ENCODE measurements at regions not wholly inside any gene's neighbourhood (a gene's known extent, or its start where the extent isn't known, plus 50 kb on each side); places are given as distances from the start of the nearest gene placed in this dataset.

GRCh38 chr2:9696731-9697130 is 65.9 kb upstream of the YWHAQ start:
- ATAC-seq: no peak
- intact Hi-C loops (cut with DNase I, micrococcal nuclease): no loop called here
- Histone ChIP-seq H3K36me3 (ENCODE audit: low read depth) (no peaks in the 10 kb centered on the region), H3K4me3 (no peak overlapping the region), H3K4me1 (ENCODE audit: low read depth) (no peaks in the 10 kb centered on the region), H3K9me3 (no peaks in the 10 kb centered on the region)
- TF ChIP-seq CTCF (IDR thresholded peaks at IDR 0.05): no peak
- no peak for DNase-seq

GRCh38 chr2:9697909-9698308 is 67.1 kb upstream of the YWHAQ start:
- ATAC-seq (no peak), DNase-seq (no peak)
- Histone ChIP-seq H3K4me3 (no peak overlapping the region), H3K4me1 (ENCODE audit: low read depth) (no peaks in the 10 kb centered on the region), H3K9me3 (no peaks in the 10 kb centered on the region), H3K36me3 (ENCODE audit: low read depth) (no peaks in the 10 kb centered on the region)
- TF ChIP-seq CTCF (IDR thresholded peaks at IDR 0.05): no peak
- intact Hi-C loops (cut with DNase I, micrococcal nuclease): no loop called here

- no peak for TF ChIP-seq CTCF (IDR thresholded peaks at IDR 0.05)
- DNase-seq: no peak
- H3K36me3 ChIP-seq (ENCODE audit: low read depth): no peaks in the 10 kb centered on the region
- H3K9me3 ChIP-seq: no peaks in the 10 kb centered on the region
- no peak overlapping the region for H3K4me3 ChIP-seq
- H3K4me1 ChIP-seq (ENCODE audit: low read depth): no peaks in the 10 kb centered on the region
- intact Hi-C loops (cut with DNase I, micrococcal nuclease): no loop called here
- no peak for ATAC-seq
These were observed 68.6 kb upstream of the YWHAQ start for GRCh38 chr2:9699139-9700108.

- no peak for ATAC-seq
- Histone ChIP-seq H3K9me3 (no peaks in the 10 kb centered on the region), H3K36me3 (ENCODE audit: low read depth) (no peaks in the 10 kb centered on the region), H3K4me3 (no peak overlapping the region), H3K4me1 (ENCODE audit: low read depth) (no peaks in the 10 kb centered on the region)
- no peak for DNase-seq
- intact Hi-C loops (cut with DNase I, micrococcal nuclease): no loop called here
- TF ChIP-seq CTCF (IDR thresholded peaks at IDR 0.05): no peak
These were observed 69.3 kb upstream of the YWHAQ start for GRCh38 chr2:9700109-9700495.

- no peaks in the 10 kb centered on the region for H3K36me3 ChIP-seq (ENCODE audit: low read depth)
- H3K4me1 ChIP-seq (ENCODE audit: low read depth): no peaks in the 10 kb centered on the region
- DNase-seq (no peak), ATAC-seq (no peak)
- no peak overlapping the region for H3K4me3 ChIP-seq
- TF ChIP-seq CTCF (IDR thresholded peaks at IDR 0.05): no peak
- intact Hi-C loops (cut with DNase I, micrococcal nuclease): no loop called here
- no peaks in the 10 kb centered on the region for H3K9me3 ChIP-seq
These were observed 71.8 kb upstream of the YWHAQ start for GRCh38 chr2:9702604-9703084.

Data from mucosa of descending colon (tissue), 3 donors.